ENCODE measurements at regions not wholly inside any gene's neighbourhood (a gene's known extent, or its start where the extent isn't known, plus 50 kb on each side); places are given as distances from the start of the nearest gene placed in this dataset.
"Not testable (repeated sequence)": the region's sequence is repeated elsewhere in the genome, so short reads cannot be mapped to it uniquely, and the experiment has no call there.

GRCh38 chr6:149127212-149127611, 190.3 kb upstream of the TAB2 start:
- DNase-seq: no peak

- DNase-seq: no peak
Observed at GRCh38 chr6:149128489-149129145, 188.9 kb upstream of the TAB2 start.

GRCh38 chr6:149129371-149130077, 188.0 kb upstream of the TAB2 start:
- no peak for DNase-seq

GRCh38 chr6:149130090-149130489, 187.4 kb upstream of the TAB2 start:
- DNase-seq: no peak

- no peak for DNase-seq
Observed at GRCh38 chr6:149130508-149130907, 187.0 kb upstream of the TAB2 start.

GRCh38 chr6:149131891-149132290, 185.6 kb upstream of the TAB2 start:
- DNase-seq: no peak

GRCh38 chr6:149132336-149132735, 185.2 kb upstream of the TAB2 start:
- DNase-seq: no peak

GRCh38 chr6:149134511-149134933, 183.0 kb upstream of the TAB2 start:
- no peak for DNase-seq

GRCh38 chr6:149135809-149136208, 181.7 kb upstream of the TAB2 start:
- no peak for DNase-seq

- no peak for DNase-seq
Observed at GRCh38 chr6:149136273-149136912, 181.1 kb upstream of the TAB2 start.

- no peak for DNase-seq
Observed at GRCh38 chr6:149136913-149137286, 180.6 kb upstream of the TAB2 start.

- no peak for DNase-seq
Observed at GRCh38 chr6:149137594-149137993, 179.9 kb upstream of the TAB2 start.

- no peak for DNase-seq
Observed at GRCh38 chr6:149138089-149138488, 179.4 kb upstream of the TAB2 start.

- no peak for DNase-seq
Observed at GRCh38 chr6:149138699-149139294, 178.7 kb upstream of the TAB2 start.

GRCh38 chr6:149139782-149140136, 177.8 kb upstream of the TAB2 start:
- no peak for DNase-seq

GRCh38 chr6:149140137-149140909, 177.2 kb upstream of the TAB2 start:
- DNase-seq: no peak

GRCh38 chr6:149140910-149141290, 176.6 kb upstream of the TAB2 start:
- DNase-seq: no peak

- no peak for DNase-seq
Observed at GRCh38 chr6:149142924-149143429, 174.5 kb upstream of the TAB2 start.

- not testable (repeated sequence) for DNase-seq
Observed at GRCh38 chr6:149145800-149146199, 171.7 kb upstream of the TAB2 start.

- no peak for DNase-seq
Observed at GRCh38 chr6:149147195-149147594, 170.3 kb upstream of the TAB2 start.

- DNase-seq: no peak
Observed at GRCh38 chr6:149147938-149148718, 169.4 kb upstream of the TAB2 start.

- DNase-seq: no peak
Observed at GRCh38 chr6:149149653-149150052, 167.9 kb upstream of the TAB2 start.

Measured in NCI-H446 (cell line).